Liver (tissue), 7 donors: ENCODE measurements at regions not wholly inside any gene's neighbourhood (a gene's known extent, or its start where the extent isn't known, plus 50 kb on each side); places are given as distances from the start of the nearest gene placed in this dataset.

ENCODE experiments used
- DNase-seq: peaks from one replicate; pipeline ENCODE4 v3.0.0-alpha.2; 2017; ENCODE audit warnings: low spot score
- H3K27ac ChIP-seq, 2 donors: one replicate each; pipeline ENCODE4 v1.7.0; 2013; ENCODE audit warnings: inconsistent platforms in 2 of 2, low read length in 2 of 2, control low read depth in 1 of 2, low read depth in 1 of 2, mild to moderate bottlenecking in 1 of 2
- H3K27me3 ChIP-seq, 4 donors: one replicate each; pipeline versions ENCODE4 v1.6.1 to v1.7.0; 2013; ENCODE audit warnings: low read length in 3 of 4, inconsistent platforms in 1 of 4, mild to moderate bottlenecking in 1 of 4, moderate library complexity in 1 of 4; ENCODE audit not compliant: control insufficient read depth in 4 of 4, insufficient read depth in 4 of 4
- H3K36me3 ChIP-seq, 4 donors: one replicate each; pipeline versions ENCODE4 v1.6.1 to v1.7.0; 2013; ENCODE audit warnings: low read length in 3 of 4, mild to moderate bottlenecking in 3 of 4, low read depth in 1 of 4, moderate library complexity in 1 of 4; ENCODE audit not compliant: control insufficient read depth in 4 of 4, insufficient read depth in 3 of 4
- H3K4me1 ChIP-seq, 4 donors: one replicate each; pipeline versions ENCODE4 v1.6.1 to v1.7.0; 2013; ENCODE audit warnings: low read length in 3 of 4, mild to moderate bottlenecking in 3 of 4, moderate library complexity in 1 of 4; ENCODE audit not compliant: control insufficient read depth in 4 of 4, insufficient read depth in 4 of 4
- H3K4me3 ChIP-seq, 3 donors: one replicate each; pipeline versions ENCODE4 v1.6.1 to v1.7.0; 2013; ENCODE audit warnings: low read length in 3 of 3, control low read depth in 1 of 3, low read depth in 1 of 3, mild to moderate bottlenecking in 1 of 3
- H3K9ac ChIP-seq, 2 donors: one replicate each; pipeline ENCODE4 v1.7.0; 2013; ENCODE audit warnings: low read length in 2 of 2, mild to moderate bottlenecking in 2 of 2, moderate library complexity in 2 of 2, control low read depth in 1 of 2, low read depth in 1 of 2
- H3K9me3 ChIP-seq, 4 donors: one replicate each; pipeline versions ENCODE4 v1.6.1 to v1.7.0; 2013; ENCODE audit warnings: low read length in 3 of 4; ENCODE audit not compliant: control insufficient read depth in 4 of 4
- EGR1 ChIP-seq, 2 donors: IDR thresholded peaks; 2 replicates each; pipeline ENCODE4 v1.6.1; 2016 to 2018; ENCODE audit warnings: antibody characterized with exemption in 2 of 2, low read depth in 2 of 2
- FOXA1 ChIP-seq: IDR thresholded peaks from 2 replicates; pipeline ENCODE4 v1.6.1; 2016; ENCODE audit warnings: antibody characterized with exemption
- FOXA2 ChIP-seq: IDR thresholded peaks from 2 replicates; pipeline ENCODE4 v1.6.1; 2016; ENCODE audit warnings: antibody characterized with exemption
- GABPA ChIP-seq, 2 donors: IDR thresholded peaks in 1 of 2; conservative IDR thresholded peaks in 1 of 2; 2 replicates each; pipeline ENCODE4 v1.6.1; 2016; ENCODE audit warnings: antibody characterized with exemption in 2 of 2, mild to moderate bottlenecking in 1 of 2, moderate library complexity in 1 of 2
- HNF4G ChIP-seq: IDR thresholded peaks from 2 replicates; pipeline ENCODE4 v1.6.1; 2016; ENCODE audit warnings: antibody characterized with exemption
- NR2F2 ChIP-seq: IDR thresholded peaks from 2 replicates; pipeline ENCODE4 v1.6.1; 2016; ENCODE audit warnings: antibody characterized with exemption
- RXRA ChIP-seq, 2 donors: IDR thresholded peaks; 2 replicates each; pipeline ENCODE4 v1.6.1; 2017 to 2018; ENCODE audit warnings: antibody characterized with exemption in 2 of 2, mild to moderate bottlenecking in 1 of 2
- SP1 ChIP-seq: IDR thresholded peaks from 2 replicates; pipeline ENCODE4 v1.6.1; 2018; ENCODE audit warnings: antibody characterized with exemption, mild to moderate bottlenecking
- WGBS: extraction: QIAGEN DNeasy Blood & Tissue Kit; methylation state at CpG from one replicate; pipeline ENCODE4 v1.1.7; 2013; 5-methylcytosine and 5-hydroxymethylcytosine counted together
- TF ChIP-seq, protein P1 (sequence below): IDR thresholded peaks from 2 replicates; pipeline ENCODE4 v1.6.1; 2016; ENCODE audit warnings: antibody characterized with exemption, mild to moderate bottlenecking
- TF ChIP-seq, protein P2 (sequence below): IDR thresholded peaks from 2 replicates; pipeline ENCODE4 v1.6.1; 2016; ENCODE audit warnings: antibody characterized with exemption
- TF ChIP-seq, protein P3 (sequence below): IDR thresholded peaks from 2 replicates; pipeline ENCODE4 v1.6.1; 2016; ENCODE audit warnings: antibody characterized with exemption
- TF ChIP-seq, protein P4 (sequence below): IDR thresholded peaks from 2 replicates; pipeline ENCODE4 v1.6.1; 2016; ENCODE audit warnings: antibody characterized with exemption
- donor health status: healthy.
- donor health status: healthy.
- donor health status: healthy.
- donor health status: healthy.

DNA sequence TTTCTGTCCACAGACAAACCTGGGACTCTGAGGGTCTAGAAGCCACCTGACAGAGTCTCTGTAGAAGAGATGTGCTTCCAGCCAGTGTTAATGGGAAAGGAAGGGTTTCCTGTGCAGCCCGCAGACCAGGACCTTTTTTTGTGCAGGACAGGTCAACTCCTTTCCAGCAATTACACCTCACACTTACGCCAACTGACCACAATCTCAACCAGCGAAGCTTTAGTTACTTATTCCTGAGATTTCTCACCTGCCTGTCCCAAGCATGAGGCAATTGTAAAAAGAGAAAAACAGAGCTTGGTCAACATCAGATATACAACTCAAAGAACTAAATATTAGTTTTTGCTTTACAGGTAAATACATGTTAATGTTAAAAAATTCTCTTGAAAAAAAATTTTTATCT lies 393.8 kb upstream of the ID4 start:
- H3K9me3 ChIP-seq, result peaks cover 0 to 5% (median 0%) of the 10 kb centered on the region in 4 donors
- WGBS, result 78% methylated on average over 3 of the region's 3 CpGs
- no peak overlapping the region for H3K4me3 ChIP-seq
- no peaks in the 10 kb centered on the region for H3K36me3 ChIP-seq
- no peaks in the 10 kb centered on the region for H3K27me3 ChIP-seq
- H3K27ac ChIP-seq, result no peak overlapping the region
- H3K9ac ChIP-seq, result no peak overlapping the region
- TF ChIP-seq HNF4G (no peak), FOXA2 (no peak), SP1 (no peak)
- TF ChIP-seq, protein P1, sequence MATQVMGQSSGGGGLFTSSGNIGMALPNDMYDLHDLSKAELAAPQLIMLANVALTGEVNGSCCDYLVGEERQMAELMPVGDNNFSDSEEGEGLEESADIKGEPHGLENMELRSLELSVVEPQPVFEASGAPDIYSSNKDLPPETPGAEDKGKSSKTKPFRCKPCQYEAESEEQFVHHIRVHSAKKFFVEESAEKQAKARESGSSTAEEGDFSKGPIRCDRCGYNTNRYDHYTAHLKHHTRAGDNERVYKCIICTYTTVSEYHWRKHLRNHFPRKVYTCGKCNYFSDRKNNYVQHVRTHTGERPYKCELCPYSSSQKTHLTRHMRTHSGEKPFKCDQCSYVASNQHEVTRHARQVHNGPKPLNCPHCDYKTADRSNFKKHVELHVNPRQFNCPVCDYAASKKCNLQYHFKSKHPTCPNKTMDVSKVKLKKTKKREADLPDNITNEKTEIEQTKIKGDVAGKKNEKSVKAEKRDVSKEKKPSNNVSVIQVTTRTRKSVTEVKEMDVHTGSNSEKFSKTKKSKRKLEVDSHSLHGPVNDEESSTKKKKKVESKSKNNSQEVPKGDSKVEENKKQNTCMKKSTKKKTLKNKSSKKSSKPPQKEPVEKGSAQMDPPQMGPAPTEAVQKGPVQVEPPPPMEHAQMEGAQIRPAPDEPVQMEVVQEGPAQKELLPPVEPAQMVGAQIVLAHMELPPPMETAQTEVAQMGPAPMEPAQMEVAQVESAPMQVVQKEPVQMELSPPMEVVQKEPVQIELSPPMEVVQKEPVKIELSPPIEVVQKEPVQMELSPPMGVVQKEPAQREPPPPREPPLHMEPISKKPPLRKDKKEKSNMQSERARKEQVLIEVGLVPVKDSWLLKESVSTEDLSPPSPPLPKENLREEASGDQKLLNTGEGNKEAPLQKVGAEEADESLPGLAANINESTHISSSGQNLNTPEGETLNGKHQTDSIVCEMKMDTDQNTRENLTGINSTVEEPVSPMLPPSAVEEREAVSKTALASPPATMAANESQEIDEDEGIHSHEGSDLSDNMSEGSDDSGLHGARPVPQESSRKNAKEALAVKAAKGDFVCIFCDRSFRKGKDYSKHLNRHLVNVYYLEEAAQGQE, result no peak
- no peak for DNase-seq
- no peaks in the 10 kb centered on the region for H3K4me1 ChIP-seq

DNA sequence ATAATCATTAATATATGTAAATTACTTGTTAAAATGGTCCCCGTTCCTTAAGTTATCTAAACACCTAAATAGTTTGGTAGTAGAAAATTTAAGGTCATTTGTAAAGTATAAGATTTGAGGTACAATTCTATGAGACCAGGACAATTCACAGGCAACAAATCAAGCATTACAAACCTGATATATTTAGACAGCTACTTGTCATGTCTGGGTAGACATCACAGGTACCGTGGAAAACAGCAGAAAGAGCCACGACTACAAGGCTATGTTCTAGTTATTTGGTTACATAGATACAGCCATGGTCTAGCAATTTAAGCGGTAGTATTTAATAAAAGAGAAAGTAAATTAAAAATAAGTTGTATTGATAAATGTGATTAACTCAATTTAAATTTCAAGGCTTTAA lies 393.1 kb upstream of the ID4 start:
- no peak for TF ChIP-seq NR2F2
- TF ChIP-seq EGR1 (IDR thresholded peaks at IDR 0.05; ENCODE audit: low read depth in 2 of 2), result no peak
- no peak for TF ChIP-seq RXRA (IDR thresholded peaks at IDR 0.05)
- TF ChIP-seq FOXA1, result no peak
- no peak for TF ChIP-seq HNF4G
- TF ChIP-seq GABPA (IDR thresholded peaks at IDR 0.05 in 1 of 2, conservative IDR thresholded peaks at IDR 0.05 in 1 of 2), result no peak
- TF ChIP-seq, protein P2, sequence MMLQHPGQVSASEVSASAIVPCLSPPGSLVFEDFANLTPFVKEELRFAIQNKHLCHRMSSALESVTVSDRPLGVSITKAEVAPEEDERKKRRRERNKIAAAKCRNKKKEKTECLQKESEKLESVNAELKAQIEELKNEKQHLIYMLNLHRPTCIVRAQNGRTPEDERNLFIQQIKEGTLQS, result no peak
- TF ChIP-seq, protein P3, sequence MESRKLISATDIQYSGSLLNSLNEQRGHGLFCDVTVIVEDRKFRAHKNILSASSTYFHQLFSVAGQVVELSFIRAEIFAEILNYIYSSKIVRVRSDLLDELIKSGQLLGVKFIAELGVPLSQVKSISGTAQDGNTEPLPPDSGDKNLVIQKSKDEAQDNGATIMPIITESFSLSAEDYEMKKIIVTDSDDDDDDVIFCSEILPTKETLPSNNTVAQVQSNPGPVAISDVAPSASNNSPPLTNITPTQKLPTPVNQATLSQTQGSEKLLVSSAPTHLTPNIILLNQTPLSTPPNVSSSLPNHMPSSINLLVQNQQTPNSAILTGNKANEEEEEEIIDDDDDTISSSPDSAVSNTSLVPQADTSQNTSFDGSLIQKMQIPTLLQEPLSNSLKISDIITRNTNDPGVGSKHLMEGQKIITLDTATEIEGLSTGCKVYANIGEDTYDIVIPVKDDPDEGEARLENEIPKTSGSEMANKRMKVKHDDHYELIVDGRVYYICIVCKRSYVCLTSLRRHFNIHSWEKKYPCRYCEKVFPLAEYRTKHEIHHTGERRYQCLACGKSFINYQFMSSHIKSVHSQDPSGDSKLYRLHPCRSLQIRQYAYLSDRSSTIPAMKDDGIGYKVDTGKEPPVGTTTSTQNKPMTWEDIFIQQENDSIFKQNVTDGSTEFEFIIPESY, result no peak
- Histone ChIP-seq H3K27me3 (no peaks in the 10 kb centered on the region), H3K27ac (no peak overlapping the region), H3K4me3 (no peak overlapping the region), H3K4me1 (no peaks in the 10 kb centered on the region), H3K9me3 (peaks cover 0 to 5% (median 0%) of the 10 kb centered on the region in 4 donors), H3K36me3 (no peaks in the 10 kb centered on the region), H3K9ac (no peak overlapping the region)
- 72% methylated on average over 4 of the region's 4 CpGs for WGBS
- no peak for DNase-seq

DNA sequence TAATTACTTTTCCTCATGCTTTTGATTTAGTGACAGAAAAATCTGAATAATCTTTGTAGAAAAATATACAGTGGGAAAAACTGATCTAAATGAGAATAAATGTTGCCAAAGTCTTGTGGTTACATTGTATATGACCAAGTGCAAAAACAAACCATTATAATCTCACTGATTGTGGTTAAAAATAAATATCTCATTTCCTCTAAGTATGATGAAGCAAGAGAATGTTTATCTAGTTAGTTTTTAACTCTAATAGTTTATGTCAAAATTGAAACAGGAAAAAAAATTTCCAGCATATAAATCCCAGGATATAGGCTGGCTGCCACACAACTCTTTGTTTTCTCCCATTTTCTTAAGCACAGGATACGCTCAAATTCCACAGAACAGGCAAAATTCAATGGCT lies 392.7 kb upstream of the ID4 start:
- Histone ChIP-seq H3K27ac (no peak overlapping the region), H3K4me3 (no peak overlapping the region), H3K9me3 (peaks cover 0 to 5% (median 0%) of the 10 kb centered on the region in 4 donors), H3K4me1 (no peaks in the 10 kb centered on the region), H3K27me3 (no peaks in the 10 kb centered on the region), H3K9ac (no peak overlapping the region), H3K36me3 (no peaks in the 10 kb centered on the region)
- 74% methylated on average over 1 of the region's 1 CpG for WGBS
- TF ChIP-seq RXRA (IDR thresholded peaks at IDR 0.05) (no peak), NR2F2 (no peak)
- TF ChIP-seq, protein P4, sequence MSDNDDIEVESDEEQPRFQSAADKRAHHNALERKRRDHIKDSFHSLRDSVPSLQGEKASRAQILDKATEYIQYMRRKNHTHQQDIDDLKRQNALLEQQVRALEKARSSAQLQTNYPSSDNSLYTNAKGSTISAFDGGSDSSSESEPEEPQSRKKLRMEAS, result no peak
- no peak for DNase-seq
